ENCODE measurements at regions not wholly inside any gene's neighbourhood (a gene's known extent, or its start where the extent isn't known, plus 50 kb on each side); places are given as distances from the start of the nearest gene placed in this dataset.
A peak's percentile ranks its signal among the peaks of the same experiment; 100 is the strongest.

- Mint-ChIP-seq H3K27ac (peak overlapping the region in 1 of 3 donors; percentile 48), H3K4me1 (peaks cover 0 to 3% (median 1%) of the 10 kb centered on the region in 3 donors), H3K4me3 (no peak overlapping the region), H3K27me3 (peaks cover 7% of the 10 kb centered on the region), H3K9me3 (peaks cover 0 to 3% (median 0%) of the 10 kb centered on the region in 3 donors), H3K36me3 (no peaks in the 10 kb centered on the region)
Measured at GRCh38 chr14:97283841-97284240, 486.7 kb downstream of the VRK1 start.

- Mint-ChIP-seq H3K9me3 (peaks cover 0 to 3% (median 0%) of the 10 kb centered on the region in 3 donors), H3K27ac (no peak overlapping the region), H3K4me3 (no peak overlapping the region), H3K36me3 (no peaks in the 10 kb centered on the region), H3K4me1 (no peaks in the 10 kb centered on the region), H3K27me3 (peaks cover 9% of the 10 kb centered on the region)
Measured at GRCh38 chr14:97287956-97288355, 490.8 kb downstream of the VRK1 start.

- Mint-ChIP-seq H3K4me3 (no peak overlapping the region), H3K27ac (no peak overlapping the region), H3K27me3 (peaks cover 6% of the 10 kb centered on the region)
Measured at GRCh38 chr14:97290065-97290464, 492.9 kb downstream of the VRK1 start.

GRCh38 chr14:97290977-97291376 lies 493.8 kb downstream of the VRK1 start:
- Mint-ChIP-seq H3K27ac (no peak overlapping the region), H3K4me1 (no peaks in the 10 kb centered on the region), H3K9me3 (peaks cover 0 to 3% (median 0%) of the 10 kb centered on the region in 3 donors), H3K27me3 (peaks cover 4% of the 10 kb centered on the region), H3K4me3 (no peak overlapping the region), H3K36me3 (no peaks in the 10 kb centered on the region)

More at GRCh38 chr14:97290065-97290464, 492.9 kb downstream of the VRK1 start:
- Mint-ChIP-seq H3K4me1 (no peaks in the 10 kb centered on the region), H3K9me3 (peaks cover 0 to 3% (median 0%) of the 10 kb centered on the region in 3 donors), H3K36me3 (no peaks in the 10 kb centered on the region)

- Mint-ChIP-seq H3K36me3 (no peaks in the 10 kb centered on the region), H3K4me3 (no peak overlapping the region), H3K27ac (no peak overlapping the region), H3K4me1 (no peaks in the 10 kb centered on the region), H3K9me3 (no peaks in the 10 kb centered on the region), H3K27me3 (peaks cover 3% of the 10 kb centered on the region)
Measured at GRCh38 chr14:97293659-97294058, 496.5 kb downstream of the VRK1 start.

GRCh38 chr14:97295108-97295710 lies 498.0 kb downstream of the VRK1 start:
- H3K9me3 Mint-ChIP-seq = peaks cover 0 to 3% (median 0%) of the 10 kb centered on the region in 3 donors
- H3K27me3 Mint-ChIP-seq = peaks cover 2% of the 10 kb centered on the region
- H3K36me3 Mint-ChIP-seq = no peaks in the 10 kb centered on the region
- H3K27ac Mint-ChIP-seq = no peak overlapping the region
- no peak overlapping the region for H3K4me3 Mint-ChIP-seq
- H3K4me1 Mint-ChIP-seq = no peaks in the 10 kb centered on the region

GRCh38 chr14:97296176-97296575 lies 499.0 kb downstream of the VRK1 start:
- Mint-ChIP-seq H3K36me3 (no peaks in the 10 kb centered on the region), H3K4me3 (no peak overlapping the region), H3K9me3 (peaks cover 0 to 3% (median 0%) of the 10 kb centered on the region in 3 donors), H3K27me3 (peaks cover 4% of the 10 kb centered on the region), H3K4me1 (no peaks in the 10 kb centered on the region), H3K27ac (no peak overlapping the region)

GRCh38 chr14:97297100-97297499 lies 499.9 kb downstream of the VRK1 start:
- peaks cover 0 to 3% (median 0%) of the 10 kb centered on the region in 3 donors for H3K9me3 Mint-ChIP-seq
- H3K27me3 Mint-ChIP-seq = peaks cover 4% of the 10 kb centered on the region
- no peak overlapping the region for H3K4me3 Mint-ChIP-seq
- no peaks in the 10 kb centered on the region for H3K4me1 Mint-ChIP-seq
- H3K27ac Mint-ChIP-seq = no peak overlapping the region
- no peaks in the 10 kb centered on the region for H3K36me3 Mint-ChIP-seq

GRCh38 chr14:97298331-97298730 lies 501.1 kb downstream of the VRK1 start:
- Mint-ChIP-seq H3K27ac (no peak overlapping the region), H3K9me3 (peaks cover 0 to 3% (median 0%) of the 10 kb centered on the region in 3 donors), H3K4me1 (no peaks in the 10 kb centered on the region), H3K36me3 (no peaks in the 10 kb centered on the region), H3K4me3 (no peak overlapping the region), H3K27me3 (peaks cover 4% of the 10 kb centered on the region)

- Mint-ChIP-seq H3K36me3 (no peaks in the 10 kb centered on the region), H3K27me3 (peaks cover 4% of the 10 kb centered on the region), H3K4me1 (no peaks in the 10 kb centered on the region), H3K27ac (no peak overlapping the region), H3K9me3 (peaks cover 0 to 3% (median 0%) of the 10 kb centered on the region in 3 donors), H3K4me3 (no peak overlapping the region)
Measured at GRCh38 chr14:97298736-97299135, 501.6 kb downstream of the VRK1 start.

GRCh38 chr14:97299661-97300060 lies 502.5 kb downstream of the VRK1 start:
- Mint-ChIP-seq H3K4me1 (no peaks in the 10 kb centered on the region), H3K27me3 (peaks cover 4% of the 10 kb centered on the region), H3K9me3 (peaks cover 0 to 3% (median 0%) of the 10 kb centered on the region in 3 donors), H3K27ac (no peak overlapping the region), H3K36me3 (no peaks in the 10 kb centered on the region), H3K4me3 (no peak overlapping the region)

GRCh38 chr14:97301931-97302559 lies 504.9 kb downstream of the VRK1 start:
- peak overlapping the region in 1 of 3 donors; percentile 25 for H3K27ac Mint-ChIP-seq
- H3K4me1 Mint-ChIP-seq = no peaks in the 10 kb centered on the region
- peaks cover 4% of the 10 kb centered on the region for H3K27me3 Mint-ChIP-seq
- no peaks in the 10 kb centered on the region for H3K36me3 Mint-ChIP-seq
- H3K4me3 Mint-ChIP-seq = no peak overlapping the region
- peaks cover 0 to 3% (median 2%) of the 10 kb centered on the region in 3 donors for H3K9me3 Mint-ChIP-seq

GRCh38 chr14:97306133-97306759 lies 509.1 kb downstream of the VRK1 start:
- peaks cover 0 to 2% (median 0%) of the 10 kb centered on the region in 3 donors for H3K9me3 Mint-ChIP-seq
- peaks cover 3% of the 10 kb centered on the region for H3K27me3 Mint-ChIP-seq
- H3K36me3 Mint-ChIP-seq = no peaks in the 10 kb centered on the region
- no peaks in the 10 kb centered on the region for H3K4me1 Mint-ChIP-seq
- H3K27ac Mint-ChIP-seq = no peak overlapping the region
- H3K4me3 Mint-ChIP-seq = no peak overlapping the region

- Mint-ChIP-seq H3K9me3 (peaks cover 0 to 2% (median 0%) of the 10 kb centered on the region in 3 donors), H3K27ac (no peak overlapping the region), H3K27me3 (peaks cover 3% of the 10 kb centered on the region), H3K4me1 (peaks cover 0 to 4% (median 0%) of the 10 kb centered on the region in 3 donors), H3K36me3 (no peaks in the 10 kb centered on the region), H3K4me3 (no peak overlapping the region)
Measured at GRCh38 chr14:97306760-97307246, 509.6 kb downstream of the VRK1 start.

- Mint-ChIP-seq H3K9me3 (peaks cover 3 to 14% (median 8%) of the 10 kb centered on the region in 3 donors), H3K4me3 (no peak overlapping the region), H3K27ac (no peak overlapping the region), H3K27me3 (peaks cover 3% of the 10 kb centered on the region), H3K36me3 (no peaks in the 10 kb centered on the region), H3K4me1 (peaks cover 0 to 4% (median 0%) of the 10 kb centered on the region in 3 donors)
Measured at GRCh38 chr14:97311411-97311810, 514.2 kb downstream of the VRK1 start.
